Dermis microvascular lymphatic vessel endothelial cell (primary cell): ENCODE measurements at regions not wholly inside any gene's neighbourhood (a gene's known extent, or its start where the extent isn't known, plus 50 kb on each side); places are given as distances from the start of the nearest gene placed in this dataset.
"Not testable (repeated sequence)": the region's sequence is repeated elsewhere in the genome, so short reads cannot be mapped to it uniquely, and the experiment has no call there.

ENCODE experiments used
- DNase-seq, 2 donors: peaks; one replicate each; pipeline versions ENCODE4 v3.0.0 to v3.0.0-alpha.2; 2010; ENCODE audit warnings: low read depth in 2 of 2

- no peak for DNase-seq
Measured at GRCh38 chr12:124386059-124386458, 91.2 kb downstream of the RFLNA start.

DNA sequence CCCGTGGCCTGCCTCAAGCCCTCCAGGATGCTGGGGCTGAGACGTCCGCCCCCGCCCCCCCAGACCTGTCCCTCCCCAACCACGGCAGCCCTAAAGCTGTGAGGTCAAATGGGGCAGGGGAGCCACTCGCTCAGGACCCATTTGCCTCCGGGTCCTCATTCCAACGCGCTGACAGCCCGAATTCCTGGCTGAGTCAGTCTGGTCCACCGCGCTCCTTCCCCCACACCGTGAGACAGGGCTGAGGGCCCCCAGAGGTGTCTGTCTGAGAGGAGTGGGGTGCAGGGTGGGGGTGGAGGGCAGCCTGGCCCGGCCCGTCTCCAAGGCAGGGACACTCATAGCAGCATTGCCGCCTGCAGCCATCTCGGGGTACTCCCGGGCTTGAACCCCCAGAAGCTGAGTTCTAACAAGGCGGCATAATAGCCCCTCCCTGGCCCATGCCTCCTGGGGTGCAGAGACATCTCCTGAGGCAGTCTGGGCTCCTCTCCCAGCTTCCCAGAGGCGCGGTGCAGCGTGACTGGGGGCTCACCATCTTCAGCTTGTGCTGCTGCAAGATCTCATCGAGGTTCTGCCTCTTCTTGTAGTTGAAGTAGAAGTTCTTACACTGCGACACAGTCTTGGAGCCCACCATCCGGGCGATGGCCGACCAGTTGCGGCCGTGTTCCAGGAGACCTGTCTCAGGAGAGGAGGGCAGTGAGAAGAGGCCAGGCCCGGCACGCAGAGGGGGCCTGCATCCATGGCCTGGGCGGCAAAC is 90.5 kb downstream of the RFLNA start:
- DNase-seq, result peak in 1 of 2 donors; percentile 37

- DNase-seq, result no peak
Measured at GRCh38 chr12:124384299-124384894, 89.5 kb downstream of the RFLNA start.

GRCh38 chr12:124383028-124383427 is 88.1 kb downstream of the RFLNA start:
- no peak for DNase-seq

- DNase-seq, result peak; percentile 30 to 78
Measured at GRCh38 chr12:124381456-124382296, 86.8 kb downstream of the RFLNA start.

- DNase-seq, result no peak
Measured at GRCh38 chr12:124380796-124381455, 86.0 kb downstream of the RFLNA start.

DNA sequence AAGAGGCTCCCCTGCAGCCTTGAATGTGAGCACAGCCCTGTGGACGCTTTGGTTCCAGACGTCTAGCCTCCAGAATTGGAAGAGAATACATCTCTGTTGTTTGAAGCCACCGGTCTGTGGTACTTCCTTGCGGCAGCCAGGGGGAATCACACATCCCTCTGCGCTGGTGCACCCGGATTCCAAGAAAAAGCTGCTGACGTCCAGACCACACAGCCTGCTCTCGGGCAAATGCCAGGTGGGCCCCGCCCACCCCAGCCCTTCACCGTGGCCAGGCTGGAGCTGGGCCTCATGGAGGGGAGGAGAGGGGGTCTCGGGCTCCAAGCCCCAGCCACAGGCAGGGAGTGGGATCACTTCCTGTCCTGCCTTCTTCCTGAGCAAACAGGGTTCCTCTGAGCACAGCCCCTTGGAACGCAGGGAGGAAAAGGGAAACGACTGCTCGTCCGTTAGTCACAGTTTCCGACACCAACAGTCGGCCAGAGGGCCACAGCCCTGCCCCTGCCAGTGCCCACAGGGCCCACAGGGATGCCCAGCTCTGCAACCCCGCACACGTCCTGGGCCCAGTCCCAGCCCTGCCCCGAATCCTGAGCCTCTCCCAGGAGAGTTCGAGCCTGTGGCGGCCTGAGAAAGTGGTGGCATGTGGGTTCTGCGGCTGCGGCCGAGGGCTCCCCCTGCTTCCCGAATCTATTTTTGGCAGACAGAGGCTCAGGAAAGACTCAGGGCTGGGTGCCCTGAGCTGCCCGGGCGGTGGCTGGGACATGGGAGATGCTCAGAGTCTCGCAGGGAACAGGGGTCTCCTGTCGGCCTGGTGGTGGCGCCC is 85.3 kb downstream of the RFLNA start:
- peak; percentile 65 to 90 for DNase-seq

DNA sequence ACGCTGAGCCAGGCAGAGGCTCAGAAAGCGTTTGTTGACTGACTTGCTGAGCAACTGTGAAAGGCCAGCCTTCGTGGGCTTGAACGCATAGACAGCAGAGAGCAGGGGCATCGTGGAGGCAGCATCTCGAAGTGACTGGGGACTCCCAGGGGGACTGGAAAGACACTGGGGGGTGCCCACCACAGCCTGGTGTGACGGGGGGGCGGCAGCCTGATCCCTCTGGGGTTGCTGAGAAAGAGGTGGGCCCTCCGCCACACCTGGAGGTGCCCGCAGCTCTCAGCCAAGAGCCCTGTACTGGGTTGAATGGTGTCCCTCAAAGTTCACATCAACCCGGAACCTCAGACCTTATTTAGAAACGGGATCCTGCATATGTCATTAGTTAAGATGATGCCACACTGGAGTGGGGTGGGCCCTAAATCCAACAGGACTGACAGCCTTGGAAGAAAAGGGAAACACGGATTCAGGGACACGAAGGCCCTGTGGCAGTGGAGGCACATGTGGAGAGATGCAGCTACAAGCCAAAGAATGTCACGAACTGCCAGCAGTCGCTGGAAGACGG is 84.6 kb downstream of the RFLNA start:
- DNase-seq, result no peak

GRCh38 chr12:124378926-124379325 is 84.0 kb downstream of the RFLNA start:
- DNase-seq, result no peak

DNA sequence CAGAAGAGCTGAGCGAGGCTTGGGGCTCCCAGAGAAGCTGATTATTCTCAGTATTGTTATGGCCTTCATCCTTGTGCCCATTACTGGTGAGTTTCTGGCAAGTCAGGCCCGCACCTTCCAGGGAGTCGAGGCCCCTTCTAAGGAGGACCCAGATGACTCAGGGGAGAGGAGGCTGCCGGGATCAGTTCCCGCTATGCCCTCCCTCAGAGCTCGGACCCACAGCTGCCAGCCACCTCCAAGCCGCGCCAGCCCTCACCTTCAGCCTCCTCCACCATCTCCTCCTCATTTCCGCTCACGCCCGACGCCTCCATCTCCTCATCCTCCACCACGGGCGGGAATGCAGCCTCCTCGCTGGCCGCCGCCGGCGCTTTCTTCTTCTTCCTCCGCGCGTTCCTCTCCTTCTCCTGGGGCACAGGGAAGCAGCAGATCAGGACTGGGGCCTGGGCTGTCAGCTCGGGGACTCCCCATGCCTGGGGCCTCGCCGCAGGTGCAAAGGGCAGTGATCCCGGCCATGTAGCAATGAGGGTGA is 83.2 kb downstream of the RFLNA start:
- no peak for DNase-seq

GRCh38 chr12:124376435-124376834 is 81.5 kb downstream of the RFLNA start:
- no peak for DNase-seq

DNA sequence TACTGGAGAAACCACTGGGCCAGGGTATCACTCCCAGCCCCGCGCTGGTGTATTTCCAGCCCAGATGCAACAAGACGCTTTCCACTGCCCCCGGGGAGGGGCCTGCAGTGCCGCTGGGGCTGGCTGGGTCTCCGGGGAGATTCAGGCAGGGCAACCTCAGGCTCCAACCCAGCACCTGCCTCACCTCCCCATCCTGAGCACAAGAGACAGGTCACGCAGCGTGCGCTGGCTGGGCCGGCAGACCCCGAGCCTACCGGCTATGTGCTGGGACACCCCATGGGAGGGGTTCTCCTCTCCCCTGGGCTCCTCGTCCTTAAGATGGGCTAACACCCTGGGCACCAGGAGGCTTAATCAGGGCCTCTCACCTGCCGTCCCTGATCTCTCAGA is 80.9 kb downstream of the RFLNA start:
- DNase-seq, result no peak

DNA sequence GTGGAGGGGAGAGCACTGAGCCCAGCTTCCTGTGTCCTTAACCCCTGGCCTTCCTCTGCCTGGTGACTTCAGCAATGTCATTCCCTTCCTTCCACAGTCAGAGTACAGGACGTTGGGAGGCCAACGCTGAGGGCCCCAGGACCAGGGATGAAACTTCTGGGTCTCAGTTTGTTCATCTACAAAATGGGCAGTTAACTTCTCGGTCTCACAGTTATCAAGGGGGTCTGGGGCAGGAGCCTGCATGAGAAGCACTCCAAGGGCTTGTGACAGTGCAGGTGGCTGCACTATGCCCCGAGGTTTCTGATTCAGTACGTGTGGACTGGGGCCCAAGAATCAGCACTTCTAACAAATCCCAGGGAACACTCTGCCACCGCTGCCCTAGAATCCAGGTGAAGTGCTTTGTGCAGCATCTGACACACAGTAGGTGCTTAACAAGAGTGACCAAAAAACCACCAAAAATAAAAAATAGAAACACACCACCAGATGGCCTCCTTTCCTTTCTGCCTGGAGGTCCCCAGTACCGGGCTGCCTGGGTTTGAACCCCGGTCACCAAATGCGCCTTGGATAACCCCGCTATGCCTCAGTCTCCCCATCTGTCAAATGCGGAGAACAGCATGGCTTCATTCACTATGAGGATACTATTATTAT is 80.4 kb downstream of the RFLNA start:
- DNase-seq, result no peak

GRCh38 chr12:124374567-124374966 is 79.7 kb downstream of the RFLNA start:
- DNase-seq, result no peak

DNA sequence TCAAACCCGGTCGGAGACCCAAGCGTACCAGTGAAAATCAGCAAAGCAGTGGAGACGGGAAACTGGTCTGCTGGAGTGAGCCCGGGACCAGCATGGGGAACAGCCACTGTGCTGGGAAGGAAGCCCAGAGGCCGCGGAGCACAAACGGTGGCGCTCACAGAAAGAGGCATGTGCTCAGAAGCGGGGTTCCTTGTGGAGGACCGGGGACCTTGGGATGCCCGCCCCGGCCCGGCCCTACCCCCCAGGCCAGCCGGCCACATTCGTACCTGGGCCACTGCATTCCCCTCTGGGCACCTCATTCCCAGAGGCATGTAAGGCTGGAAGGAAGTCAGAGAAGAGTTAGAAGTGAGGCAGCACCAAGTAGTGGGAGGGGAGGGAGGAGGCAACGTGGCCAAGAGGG is 79.3 kb downstream of the RFLNA start:
- DNase-seq, result no peak

DNA sequence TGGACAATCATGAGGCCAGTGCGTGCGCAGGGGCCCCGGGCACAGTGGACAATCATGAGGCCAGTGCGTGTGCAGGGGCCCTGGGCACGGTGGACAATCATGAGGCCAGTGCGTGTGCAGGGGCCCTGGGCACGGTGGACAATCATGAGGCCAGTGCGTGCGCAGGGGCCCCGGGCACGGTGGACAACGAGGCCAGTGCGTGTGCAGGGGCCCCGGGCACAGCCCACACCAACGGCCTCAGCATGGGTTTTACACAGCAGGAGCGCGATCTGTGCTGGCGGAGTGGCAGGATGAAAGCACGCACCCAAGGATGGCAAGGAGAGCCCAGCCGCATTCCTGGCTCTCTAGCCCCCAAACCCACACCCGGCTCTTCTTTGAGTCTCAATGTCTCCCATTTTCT is 78.8 kb downstream of the RFLNA start:
- DNase-seq, result not testable (repeated sequence)

DNA sequence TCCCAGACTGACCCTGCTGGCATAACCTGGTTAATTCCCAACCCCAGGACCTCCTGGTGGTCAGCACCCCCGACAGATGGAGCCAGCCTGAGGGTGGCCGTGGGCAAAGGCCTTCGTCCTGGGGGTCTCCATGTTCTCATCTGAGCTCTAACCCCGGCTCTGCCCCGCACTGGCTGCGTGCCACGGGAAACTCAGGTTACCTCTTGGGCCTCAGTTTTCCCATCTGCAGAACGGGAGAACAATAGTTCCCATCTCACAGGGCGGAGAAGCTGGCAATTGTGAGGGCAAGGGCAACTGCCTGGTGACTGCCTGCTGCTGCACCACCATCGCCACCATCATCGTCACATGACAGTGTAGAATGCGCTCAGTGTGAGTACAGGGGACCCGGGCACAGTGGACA is 77.9 kb downstream of the RFLNA start:
- no peak for DNase-seq

DNA sequence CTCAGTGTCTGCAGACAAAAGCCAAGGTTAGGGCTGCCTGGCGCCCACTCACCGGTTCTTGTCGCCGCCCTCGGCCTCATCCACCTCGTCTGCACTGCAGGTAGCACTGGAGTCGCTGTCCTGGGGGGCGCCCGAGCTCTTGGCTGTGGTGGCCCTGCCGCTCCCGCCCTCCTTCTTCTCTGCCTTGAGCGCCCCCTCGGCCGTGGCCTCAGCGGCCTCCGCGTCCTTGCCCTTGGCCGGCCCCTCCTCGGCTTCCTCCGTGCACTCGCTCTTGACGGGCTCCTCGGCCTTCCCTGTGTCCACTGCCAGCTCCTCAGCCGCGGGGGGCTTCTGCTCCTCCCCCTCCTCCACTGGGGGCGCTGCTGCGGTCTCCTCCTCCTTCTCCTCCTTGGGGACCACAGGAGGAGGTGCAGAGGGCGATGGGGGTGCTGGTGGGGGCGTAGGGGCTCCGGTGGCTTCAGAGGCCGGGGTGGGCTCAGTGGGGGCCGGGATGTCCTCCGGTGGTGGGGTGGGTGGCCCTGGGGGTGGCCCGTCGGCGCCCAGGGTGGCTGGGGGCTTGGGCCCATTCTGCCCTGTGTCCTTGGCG is 77.2 kb downstream of the RFLNA start:
- no peak for DNase-seq

GRCh38 chr12:124371366-124371765 is 76.5 kb downstream of the RFLNA start:
- DNase-seq, result no peak

- DNase-seq, result no peak
Measured at GRCh38 chr12:124370851-124371250, 76.0 kb downstream of the RFLNA start.
